SK-MEL-5 (cell line): ENCODE measurements at regions not wholly inside any gene's neighbourhood (a gene's known extent, or its start where the extent isn't known, plus 50 kb on each side); places are given as distances from the start of the nearest gene placed in this dataset.
"Not testable (repeated sequence)": the region's sequence is repeated elsewhere in the genome, so short reads cannot be mapped to it uniquely, and the experiment has no call there.

Experiments used
- DNase-seq: peaks from one replicate; pipeline ENCODE4 v3.0.0-alpha.2; 2016; ENCODE audit warnings: low read depth, low spot score
- in situ Hi-C: cut with HindIII; loops from 2 replicates; pipeline ENCODE4 v1.10.0; 2016; ENCODE audit warnings: low sequenced_read_pairs, high pct_unique_total_duplicates, low pct_unique_long_range_greater_than_20kb

DNA sequence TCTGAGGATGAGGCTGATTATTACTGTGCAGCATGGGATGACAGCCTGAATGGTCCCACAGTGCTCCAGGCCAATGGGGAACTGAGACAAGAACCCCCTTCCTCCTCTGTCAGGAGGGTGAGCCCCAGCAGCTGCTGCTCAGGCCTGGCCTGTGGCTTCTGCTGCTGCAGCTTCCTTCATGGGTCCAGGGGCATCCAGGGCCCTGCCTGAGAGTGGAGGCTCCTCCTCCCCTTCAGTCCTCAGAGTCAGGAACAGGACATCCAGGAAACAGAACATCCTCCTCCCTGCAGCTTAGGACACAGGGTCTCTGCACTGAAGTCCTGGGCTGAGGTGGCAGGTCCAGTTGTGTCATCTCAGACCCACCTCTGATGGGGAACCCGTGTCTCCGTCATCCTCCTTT, 127.2 kb downstream of the ZNF280B start:
- in situ Hi-C loops, result not testable (repeated sequence)

DNA sequence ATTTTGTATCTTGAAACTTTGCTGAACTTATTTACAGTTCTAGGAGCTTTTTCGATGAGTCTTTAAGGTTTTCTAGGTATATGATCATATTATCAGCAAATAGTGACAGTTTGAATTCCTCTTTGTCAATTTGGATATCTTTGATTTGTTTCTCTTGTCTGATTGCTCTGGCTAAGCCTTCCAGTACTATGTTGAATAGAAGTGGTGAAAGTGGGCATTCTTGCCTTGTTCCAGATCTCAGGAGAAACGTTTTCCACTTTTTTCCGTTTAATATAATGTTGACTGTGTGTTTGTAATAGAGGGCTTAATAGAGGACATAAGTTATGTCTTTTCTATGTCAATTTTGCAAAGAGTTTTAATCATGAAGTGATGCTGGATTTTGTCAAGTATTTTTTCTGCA, 124.3 kb downstream of the ZNF280B start:
- no peak for DNase-seq
- in situ Hi-C loops, result no loop called here

More for the DNA sequence above, 127.2 kb downstream of the ZNF280B start:
- DNase-seq, result not testable (repeated sequence)

GRCh38 chr22:22384668-22385244, 123.8 kb downstream of the ZNF280B start:
- in situ Hi-C loops, result no loop called here
- DNase-seq, result no peak

DNA sequence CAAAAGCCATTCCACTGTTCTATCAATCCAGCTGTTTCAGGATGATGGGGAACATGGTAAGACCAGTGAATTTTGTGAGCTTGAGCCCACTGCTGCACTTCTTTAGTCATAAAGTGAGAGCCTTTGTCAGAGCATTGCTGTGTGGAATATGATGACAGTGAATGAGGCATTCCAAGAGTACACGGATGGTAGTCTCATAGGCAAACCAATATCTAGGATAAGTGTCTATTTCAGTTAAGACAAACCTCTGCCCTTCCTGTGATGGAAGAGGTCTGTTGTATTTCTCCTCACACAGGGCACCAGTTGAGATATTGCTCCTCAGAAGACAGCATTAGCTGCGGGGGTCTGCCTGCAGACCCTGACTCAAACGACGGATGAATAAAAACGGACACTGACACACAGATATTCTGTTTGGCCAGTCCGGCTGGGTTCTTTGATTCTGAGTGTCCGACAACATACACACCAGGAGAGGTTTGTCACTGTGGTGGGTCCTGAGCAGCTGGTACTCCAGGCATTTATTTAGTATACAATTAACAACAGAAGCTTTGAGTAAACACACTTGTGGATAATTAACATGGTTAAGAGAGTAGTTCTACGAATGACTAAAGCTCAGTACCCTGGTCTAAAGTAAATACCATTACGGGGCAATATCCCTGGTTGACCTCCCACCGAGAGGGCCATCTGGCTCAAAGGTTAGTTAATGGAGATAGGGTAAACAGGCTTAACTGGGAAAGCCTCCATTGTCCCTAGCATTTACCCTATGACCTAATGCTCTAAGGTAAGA, 121.7 kb downstream of the ZNF280B start:
- in situ Hi-C loops, result no loop called here
- no peak for DNase-seq

GRCh38 chr22:22387386-22387736, 121.2 kb downstream of the ZNF280B start:
- in situ Hi-C loops, result no loop called here
- DNase-seq, result no peak

- no peak for DNase-seq
- in situ Hi-C loops, result no loop called here
These were observed 120.5 kb downstream of the ZNF280B start for GRCh38 chr22:22388090-22388489.

DNA sequence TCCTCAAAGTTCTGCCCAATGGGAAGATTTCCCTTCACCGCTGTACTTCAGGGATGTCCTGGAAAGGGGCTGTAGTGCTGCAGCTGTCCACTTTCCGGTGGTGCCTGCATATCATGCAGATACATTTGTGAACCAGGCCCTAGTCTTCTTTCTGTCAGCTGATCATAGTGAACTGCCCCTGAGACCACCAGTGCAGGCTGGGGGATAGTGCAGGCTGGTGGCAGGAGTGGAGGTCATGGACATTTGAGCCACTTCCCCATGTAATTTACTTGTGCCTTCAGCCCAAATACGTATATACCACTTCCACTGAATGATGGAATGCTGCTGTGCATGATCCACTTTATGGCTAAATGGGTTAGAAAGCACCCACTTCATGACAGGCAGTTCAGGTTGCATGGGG, 120.0 kb downstream of the ZNF280B start:
- no peak for DNase-seq
- in situ Hi-C loops, result no loop called here

- in situ Hi-C loops, result no loop called here
These were observed 119.1 kb downstream of the ZNF280B start for GRCh38 chr22:22389467-22389866.

DNA sequence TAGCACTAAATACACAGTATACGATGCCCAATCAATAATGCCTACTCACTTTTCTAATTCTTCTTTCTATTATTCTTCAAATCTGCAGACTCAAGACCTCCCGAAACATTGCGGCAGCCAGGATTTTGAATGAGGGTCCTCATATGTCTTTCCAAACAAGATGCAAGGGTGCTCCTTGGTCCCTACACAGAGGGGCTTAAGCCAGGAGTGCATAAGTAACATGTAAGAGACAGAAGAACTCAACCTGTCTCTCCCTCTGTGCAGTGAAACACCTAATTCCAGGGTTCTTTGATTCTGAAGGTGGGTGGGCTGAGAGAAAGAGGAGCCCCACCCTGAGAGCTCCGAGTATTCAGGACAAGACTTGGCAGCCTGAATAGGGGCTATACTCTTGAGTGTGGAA, 117.6 kb downstream of the ZNF280B start:
- in situ Hi-C loops, result no loop called here
- no peak for DNase-seq

More at GRCh38 chr22:22389467-22389866, 119.1 kb downstream of the ZNF280B start:
- no peak for DNase-seq

DNA sequence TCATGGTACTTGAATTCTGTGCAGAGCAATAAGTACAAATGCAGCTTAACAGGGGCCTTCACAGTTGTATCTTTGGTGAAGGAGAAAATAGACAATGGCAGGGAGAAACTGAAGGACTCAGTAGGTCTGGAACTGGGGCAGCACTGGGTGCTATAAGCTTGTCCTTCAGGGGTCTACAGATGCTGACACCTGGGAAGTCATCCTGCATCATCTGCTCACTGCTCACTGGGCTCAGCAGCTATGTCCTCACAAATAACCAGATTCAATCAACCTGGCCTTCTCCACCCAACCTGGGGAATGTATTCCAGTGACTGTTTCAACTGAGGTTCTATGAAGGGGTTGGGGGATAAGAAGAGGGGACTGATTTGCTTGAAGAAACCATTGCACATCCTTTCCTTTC, 117.0 kb downstream of the ZNF280B start:
- no peak for DNase-seq
- in situ Hi-C loops, result no loop called here

DNA sequence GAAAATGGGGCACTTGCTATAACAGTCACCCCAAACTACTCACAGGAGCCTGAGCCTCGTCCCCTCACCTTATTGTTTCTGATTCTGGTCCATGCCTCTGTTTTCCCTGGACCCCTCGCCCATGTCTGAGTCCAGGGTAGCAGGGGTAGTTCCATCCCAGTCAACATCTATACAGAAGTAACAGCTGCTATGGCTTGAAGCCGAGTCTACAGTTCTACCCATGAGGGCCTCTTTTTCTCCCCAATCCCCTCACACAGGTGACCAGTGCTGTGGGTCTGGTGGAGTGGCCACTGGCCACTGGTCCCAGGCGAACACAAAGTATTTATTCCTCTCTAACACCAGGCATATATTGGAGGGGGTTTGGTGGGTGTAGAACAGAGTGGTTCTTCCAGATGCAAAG, 116.4 kb downstream of the ZNF280B start:
- DNase-seq, result no peak
- in situ Hi-C loops, result no loop called here

DNA sequence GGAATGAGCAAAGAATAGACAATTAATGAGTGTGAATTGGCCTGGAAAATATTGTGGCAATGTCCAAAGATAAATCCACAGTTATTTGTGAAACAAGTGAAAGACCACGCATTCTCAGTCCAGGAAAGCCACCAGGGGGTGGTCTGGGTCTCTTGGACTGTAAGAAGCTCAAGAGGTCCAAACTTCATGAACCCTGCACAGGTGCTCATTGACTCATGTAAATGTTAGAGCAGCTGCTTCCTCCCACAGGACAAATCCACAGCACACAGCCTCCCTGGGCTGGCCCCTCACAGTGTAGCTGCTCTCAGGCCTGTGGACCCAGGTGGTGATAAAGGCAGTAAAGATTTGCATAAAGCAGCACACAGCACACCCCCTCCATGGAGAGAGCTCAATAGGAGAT, 114.0 kb downstream of the ZNF280B start:
- DNase-seq, result no peak
- in situ Hi-C loops, result no loop called here

DNA sequence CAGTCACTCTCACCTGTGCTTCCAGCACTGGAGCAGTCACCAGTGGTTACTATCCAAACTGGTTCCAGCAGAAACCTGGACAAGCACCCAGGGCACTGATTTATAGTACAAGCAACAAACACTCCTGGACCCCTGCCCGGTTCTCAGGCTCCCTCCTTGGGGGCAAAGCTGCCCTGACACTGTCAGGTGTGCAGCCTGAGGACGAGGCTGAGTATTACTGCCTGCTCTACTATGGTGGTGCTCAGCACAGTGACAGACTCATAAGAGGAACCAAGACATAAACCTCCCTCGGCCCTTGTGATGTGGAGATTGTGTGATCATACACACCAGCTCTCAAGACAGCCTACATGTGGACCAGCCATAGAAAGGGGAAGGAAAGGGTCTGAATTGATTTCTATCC, 113.3 kb downstream of the ZNF280B start:
- no peak for DNase-seq
- in situ Hi-C loops, result no loop called here

DNA sequence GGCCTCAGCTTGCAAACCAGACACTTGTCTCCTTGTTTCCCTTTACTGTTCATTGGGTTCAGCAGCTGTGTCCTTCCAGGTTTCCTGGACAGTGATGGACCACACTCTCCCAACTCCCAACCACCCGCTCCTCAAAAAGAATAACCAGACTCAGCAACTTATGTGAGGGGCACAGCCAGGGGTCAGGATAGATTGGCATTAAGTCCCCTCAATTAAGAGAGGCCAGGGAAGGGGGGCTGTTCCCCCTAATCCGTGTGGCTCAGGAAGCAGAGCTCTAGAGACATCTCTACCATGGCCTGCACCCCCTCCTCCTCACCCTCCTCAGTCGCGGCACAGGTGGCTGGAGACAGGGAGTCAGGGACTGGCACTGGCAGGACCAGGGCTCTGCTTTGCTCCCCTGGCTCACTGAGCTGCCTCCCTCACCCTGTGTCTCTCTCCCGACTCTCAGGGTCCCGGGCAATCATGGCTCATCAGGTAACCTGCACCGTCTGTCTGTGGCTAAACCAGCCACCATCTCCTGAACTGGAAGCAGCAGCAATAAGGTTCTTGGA, 111.7 kb downstream of the ZNF280B start:
- in situ Hi-C loops, result no loop called here

DNA sequence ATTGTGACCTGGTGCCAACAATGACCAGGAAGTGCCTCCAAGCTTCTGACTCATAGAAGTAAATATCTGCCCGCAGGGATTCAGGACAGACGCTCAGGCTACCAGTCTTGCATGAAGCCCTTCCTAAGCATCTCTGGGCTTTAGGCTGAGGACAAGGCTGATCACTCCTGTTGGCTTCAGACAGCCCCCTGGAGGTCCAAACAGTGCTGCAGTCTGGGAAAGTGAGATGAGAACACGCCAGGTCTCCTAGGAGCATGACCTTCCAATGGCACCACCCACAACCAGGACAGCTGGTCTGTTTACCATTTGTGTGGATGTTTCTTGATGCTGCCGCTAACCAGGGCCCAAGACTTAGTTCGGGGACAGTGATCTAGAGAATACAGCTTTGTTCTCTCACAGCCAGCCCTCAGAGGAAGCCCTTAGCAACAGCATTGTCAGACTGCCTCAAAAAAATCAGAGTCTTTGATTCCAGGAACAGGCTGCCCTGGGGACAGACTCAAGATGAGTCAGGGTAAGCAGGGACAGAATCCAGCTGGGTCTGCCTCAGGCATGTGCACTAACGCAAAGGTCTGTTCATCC, 111.2 kb downstream of the ZNF280B start:
- DNase-seq, result peak; percentile 61
- in situ Hi-C loops, result no loop called here

More for the DNA sequence above, 111.7 kb downstream of the ZNF280B start:
- DNase-seq, result no peak

GRCh38 chr22:22397875-22398524, 110.5 kb downstream of the ZNF280B start:
- in situ Hi-C loops, result no loop called here
- no peak for DNase-seq

DNA sequence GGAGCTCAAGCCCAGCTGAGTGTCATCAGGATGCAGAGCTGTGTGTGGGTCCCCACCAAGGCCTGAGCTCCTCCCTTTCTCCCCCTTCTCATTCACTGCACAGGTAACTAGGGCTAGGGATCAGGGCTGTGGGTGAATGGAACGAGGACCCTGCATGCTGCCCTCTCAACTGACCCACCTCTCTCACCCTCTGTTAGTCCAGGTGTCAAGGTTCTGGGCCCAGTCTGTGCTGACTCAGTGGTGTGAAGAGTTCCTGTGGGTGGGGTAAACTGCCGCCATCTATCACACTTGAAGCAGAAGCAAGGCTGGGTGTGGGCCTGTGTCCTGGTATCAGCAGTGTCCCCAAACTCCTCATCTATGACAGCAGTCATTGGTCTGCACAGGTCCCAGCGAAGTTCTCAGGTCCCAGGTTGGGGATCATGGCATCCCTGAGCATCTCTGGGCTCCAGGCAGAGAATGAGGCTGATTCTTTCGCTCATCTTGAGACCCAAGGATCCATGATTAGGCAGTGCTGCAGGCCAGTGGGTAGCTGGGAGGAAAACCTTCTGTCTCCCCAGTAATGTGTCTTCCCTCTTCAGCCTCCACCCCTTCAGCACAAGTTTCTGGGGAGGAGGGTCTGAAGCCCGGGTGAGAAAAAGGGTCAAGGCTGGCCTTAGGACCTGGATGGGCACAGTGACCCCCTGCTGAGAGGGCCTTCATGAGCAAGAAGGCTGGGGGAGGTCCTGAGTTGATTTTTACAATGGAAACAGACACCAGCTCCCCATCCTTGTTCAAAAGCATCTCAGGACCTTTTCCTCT, 109.8 kb downstream of the ZNF280B start:
- no peak for DNase-seq

DNA sequence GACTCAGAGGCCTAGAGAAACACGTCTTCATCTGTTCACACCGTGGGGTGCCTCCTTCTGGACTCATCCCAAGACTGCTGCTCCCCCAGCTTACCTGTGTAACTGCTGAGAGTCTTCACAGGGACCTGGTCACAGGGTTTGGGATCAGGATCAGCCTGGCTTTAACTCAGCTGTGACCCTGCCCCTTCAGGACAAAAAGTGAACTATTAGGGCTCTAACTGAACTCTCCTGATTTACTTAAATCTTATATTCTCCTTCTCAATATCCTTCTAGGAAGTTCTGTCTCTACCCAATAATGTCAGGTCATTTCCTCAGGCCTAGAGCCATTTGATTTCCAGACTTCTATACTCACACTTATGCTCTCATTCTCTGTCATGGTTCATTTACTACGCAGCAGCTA, 108.4 kb downstream of the ZNF280B start:
- no peak for DNase-seq
- in situ Hi-C loops, result no loop called here

More for the DNA sequence above, 109.8 kb downstream of the ZNF280B start:
- in situ Hi-C loops, result no loop called here
